ENCODE measurements at regions not wholly inside any gene's neighbourhood (a gene's known extent, or its start where the extent isn't known, plus 50 kb on each side); places are given as distances from the start of the nearest gene placed in this dataset.
"Not testable (repeated sequence)": the region's sequence is repeated elsewhere in the genome, so short reads cannot be mapped to it uniquely, and the experiment has no call there.

GRCh38 chr20:60096166-60096565 lies 137.9 kb downstream of the CDH26 start:
- DNase-seq (ENCODE audit: low spot score) = no peak

GRCh38 chr20:60097285-60097684 lies 139.1 kb downstream of the CDH26 start:
- DNase-seq (ENCODE audit: low spot score) = no peak

GRCh38 chr20:60100780-60101179 lies 142.6 kb downstream of the CDH26 start:
- no peak for DNase-seq (ENCODE audit: low spot score)

GRCh38 chr20:60101201-60101890 lies 143.1 kb downstream of the CDH26 start:
- DNase-seq (ENCODE audit: low spot score) = no peak

GRCh38 chr20:60101891-60102281 lies 143.7 kb downstream of the CDH26 start:
- no peak for DNase-seq (ENCODE audit: low spot score)

GRCh38 chr20:60102665-60103210 lies 144.5 kb downstream of the CDH26 start:
- DNase-seq (ENCODE audit: low spot score) = no peak

GRCh38 chr20:60104993-60105803 lies 147.0 kb downstream of the CDH26 start:
- DNase-seq (ENCODE audit: low spot score) = no peak

GRCh38 chr20:60106186-60106585 lies 148.0 kb downstream of the CDH26 start:
- not testable (repeated sequence) for DNase-seq (ENCODE audit: low spot score)

- DNase-seq (ENCODE audit: low spot score) = no peak
Measured at GRCh38 chr20:60107621-60108390, 149.6 kb downstream of the CDH26 start.

GRCh38 chr20:60108397-60108796 lies 150.2 kb downstream of the CDH26 start:
- DNase-seq (ENCODE audit: low spot score) = no peak

- DNase-seq (ENCODE audit: low spot score) = no peak
Measured at GRCh38 chr20:60113024-60113724, 155.0 kb downstream of the CDH26 start.

- no peak for DNase-seq (ENCODE audit: low spot score)
Measured at GRCh38 chr20:60113771-60114170, 155.5 kb downstream of the CDH26 start.

- no peak for DNase-seq (ENCODE audit: low spot score)
Measured at GRCh38 chr20:60115451-60115850, 157.2 kb downstream of the CDH26 start.

GRCh38 chr20:60116128-60116909 lies 158.1 kb downstream of the CDH26 start:
- DNase-seq (ENCODE audit: low spot score) = no peak

- DNase-seq (ENCODE audit: low spot score) = no peak
Measured at GRCh38 chr20:60117065-60117464, 158.8 kb downstream of the CDH26 start.

- DNase-seq (ENCODE audit: low spot score) = no peak
Measured at GRCh38 chr20:60121903-60122302, 163.7 kb downstream of the CDH26 start.

- DNase-seq (ENCODE audit: low spot score) = no peak
Measured at GRCh38 chr20:60122671-60123070, 164.4 kb downstream of the CDH26 start.

GRCh38 chr20:60123096-60123495 lies 164.9 kb downstream of the CDH26 start:
- DNase-seq (ENCODE audit: low spot score) = no peak

GRCh38 chr20:60123652-60124051 lies 165.4 kb downstream of the CDH26 start:
- no peak for DNase-seq (ENCODE audit: low spot score)

- DNase-seq (ENCODE audit: low spot score) = no peak
Measured at GRCh38 chr20:60124776-60125381, 166.7 kb downstream of the CDH26 start.

Measured in SK-N-DZ (cell line).